Lung (tissue), 11 donors: ENCODE measurements at regions not wholly inside any gene's neighbourhood (a gene's known extent, or its start where the extent isn't known, plus 50 kb on each side); places are given as distances from the start of the nearest gene placed in this dataset.

Source experiments
- ATAC-seq: fragments of 200-7000 bp; cut with Tn5 transposase; one replicate; pipeline ENCODE4 v1.9.1; 2020; ENCODE audit warnings: moderate number of reproducible peaks; ENCODE audit not compliant: insufficient read depth, low FRiP score
- DNase-seq, 3 donors: peaks; one replicate each; pipeline ENCODE4 v3.0.0-alpha.2; 2013 to 2017
- H3K27ac ChIP-seq, 2 donors: one replicate each; pipeline ENCODE4 v1.5.1; 2013; ENCODE audit warnings: mild to moderate bottlenecking in 2 of 2, moderate library complexity in 2 of 2, control low read depth in 1 of 2, inconsistent platforms in 1 of 2, low read depth in 1 of 2, low read length in 1 of 2
- H3K27me3 ChIP-seq, 3 donors: one replicate each; pipeline ENCODE4 v1.5.1; 2013; ENCODE audit warnings: low read length in 2 of 3; ENCODE audit not compliant: control insufficient read depth in 3 of 3, insufficient read depth in 3 of 3
- H3K36me3 ChIP-seq, 4 donors: one replicate each; pipeline ENCODE4 v1.5.1; 2013; ENCODE audit warnings: low read length in 4 of 4, mild to moderate bottlenecking in 1 of 4, moderate library complexity in 1 of 4; ENCODE audit not compliant: control insufficient read depth in 4 of 4, insufficient read depth in 4 of 4
- H3K4me1 ChIP-seq, 5 donors: one replicate each; pipeline ENCODE4 v1.5.1; 2013; ENCODE audit warnings: low read length in 5 of 5, mild to moderate bottlenecking in 2 of 5, moderate library complexity in 1 of 5; ENCODE audit not compliant: control insufficient read depth in 5 of 5, insufficient read depth in 5 of 5
- H3K4me3 ChIP-seq: one replicate; pipeline ENCODE4 v1.5.1; 2013; ENCODE audit warnings: mild to moderate bottlenecking, control low read depth, moderate library complexity
- H3K9ac ChIP-seq, 2 donors: one replicate each; pipeline ENCODE4 v1.5.1; 2013; ENCODE audit warnings: low read length in 2 of 2, control low read depth in 1 of 2; ENCODE audit not compliant: insufficient read depth in 1 of 2
- H3K9me3 ChIP-seq, 4 donors: one replicate each; pipeline ENCODE4 v1.5.1; 2013; ENCODE audit warnings: low read length in 3 of 4, mild to moderate bottlenecking in 1 of 4, moderate library complexity in 1 of 4; ENCODE audit not compliant: control insufficient read depth in 4 of 4, insufficient read depth in 3 of 4
- WGBS, 2 donors: extraction: QIAGEN DNeasy Blood & Tissue Kit; methylation state at CpG; one replicate each; pipeline ENCODE4 v1.1.7; 2013; 5-methylcytosine and 5-hydroxymethylcytosine counted together
- TF ChIP-seq, protein P1 (sequence below): IDR thresholded peaks from 2 replicates; pipeline ENCODE4 v1.5.1; 2012; ENCODE audit warnings: mild to moderate bottlenecking; ENCODE audit errors: control extremely low read depth, extremely low read depth
- donor health status: control.
- donor health status: control.
- donor health status: Bipolar disorder and iron deficiency.
- donor health status: healthy.
- donor health status: DM: yes; HTN: yes; CAD: no.

DNA sequence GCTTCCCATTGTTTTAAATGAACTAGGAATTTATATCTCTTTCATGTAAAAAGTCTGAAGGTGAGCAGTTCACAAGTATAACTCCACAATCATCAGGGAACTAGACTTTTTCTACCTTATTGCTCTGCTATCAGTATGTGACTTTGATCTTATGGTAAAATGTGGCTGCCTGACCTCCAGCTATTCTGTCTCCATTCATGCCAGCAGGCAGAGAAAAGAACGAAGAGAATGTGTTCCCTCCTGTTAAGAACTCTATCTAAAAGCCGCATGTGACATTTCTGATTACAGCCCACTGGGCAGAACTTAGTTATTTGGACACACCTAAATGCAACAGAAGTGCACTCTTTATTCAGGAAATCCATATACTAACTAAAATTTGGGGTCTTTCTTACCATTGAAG lies 102.8 kb upstream of the MBL2 start:
- DNase-seq: no peak
- 85 to 86% methylated on average over 2 of the region's 2 CpGs for WGBS, 2 donors

DNA sequence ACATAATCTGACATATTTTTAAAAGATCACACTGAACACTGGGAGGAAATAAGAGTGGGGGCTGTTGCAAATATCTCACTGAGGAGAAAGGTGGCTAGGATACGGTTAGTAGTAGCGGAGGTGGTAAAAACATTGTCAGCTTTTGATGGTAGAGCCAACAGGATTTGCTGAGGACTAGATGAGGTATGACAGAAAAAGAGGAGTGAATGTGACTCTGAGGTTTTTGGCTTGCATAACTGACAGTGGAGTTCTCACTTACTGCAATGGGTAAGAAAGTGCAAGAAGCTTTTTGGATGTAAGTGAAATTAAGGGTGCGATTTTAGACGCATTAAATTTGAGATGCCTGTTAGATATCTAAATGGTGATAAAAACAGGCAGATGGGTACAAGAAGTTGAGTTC lies 102.0 kb upstream of the MBL2 start:
- H3K36me3 ChIP-seq: no peaks in the 10 kb centered on the region
- no peak overlapping the region for H3K27ac ChIP-seq
- no peaks in the 10 kb centered on the region for H3K27me3 ChIP-seq
- TF ChIP-seq, protein P1, sequence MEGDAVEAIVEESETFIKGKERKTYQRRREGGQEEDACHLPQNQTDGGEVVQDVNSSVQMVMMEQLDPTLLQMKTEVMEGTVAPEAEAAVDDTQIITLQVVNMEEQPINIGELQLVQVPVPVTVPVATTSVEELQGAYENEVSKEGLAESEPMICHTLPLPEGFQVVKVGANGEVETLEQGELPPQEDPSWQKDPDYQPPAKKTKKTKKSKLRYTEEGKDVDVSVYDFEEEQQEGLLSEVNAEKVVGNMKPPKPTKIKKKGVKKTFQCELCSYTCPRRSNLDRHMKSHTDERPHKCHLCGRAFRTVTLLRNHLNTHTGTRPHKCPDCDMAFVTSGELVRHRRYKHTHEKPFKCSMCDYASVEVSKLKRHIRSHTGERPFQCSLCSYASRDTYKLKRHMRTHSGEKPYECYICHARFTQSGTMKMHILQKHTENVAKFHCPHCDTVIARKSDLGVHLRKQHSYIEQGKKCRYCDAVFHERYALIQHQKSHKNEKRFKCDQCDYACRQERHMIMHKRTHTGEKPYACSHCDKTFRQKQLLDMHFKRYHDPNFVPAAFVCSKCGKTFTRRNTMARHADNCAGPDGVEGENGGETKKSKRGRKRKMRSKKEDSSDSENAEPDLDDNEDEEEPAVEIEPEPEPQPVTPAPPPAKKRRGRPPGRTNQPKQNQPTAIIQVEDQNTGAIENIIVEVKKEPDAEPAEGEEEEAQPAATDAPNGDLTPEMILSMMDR: no peak
- ATAC-seq: no peak
- H3K4me1 ChIP-seq: peaks cover 0 to 11% (median 0%) of the 10 kb centered on the region in 5 donors
- WGBS, 2 donors: 93 to 97% methylated on average over 4 of the region's 4 CpGs
- no peak overlapping the region for H3K9ac ChIP-seq
- peaks cover 0 to 2% (median 0%) of the 10 kb centered on the region in 4 donors for H3K9me3 ChIP-seq
- DNase-seq: no peak
- no peak overlapping the region for H3K4me3 ChIP-seq

More for the DNA sequence above, 102.8 kb upstream of the MBL2 start:
- Histone ChIP-seq H3K4me3 (no peak overlapping the region), H3K4me1 (peaks cover 0 to 14% (median 0%) of the 10 kb centered on the region in 5 donors), H3K9ac (no peak overlapping the region), H3K9me3 (peaks cover 0 to 2% (median 0%) of the 10 kb centered on the region in 4 donors), H3K27me3 (no peaks in the 10 kb centered on the region), H3K27ac (no peak overlapping the region), H3K36me3 (no peaks in the 10 kb centered on the region)
- TF ChIP-seq, protein P1: no peak
- no peak for ATAC-seq

DNA sequence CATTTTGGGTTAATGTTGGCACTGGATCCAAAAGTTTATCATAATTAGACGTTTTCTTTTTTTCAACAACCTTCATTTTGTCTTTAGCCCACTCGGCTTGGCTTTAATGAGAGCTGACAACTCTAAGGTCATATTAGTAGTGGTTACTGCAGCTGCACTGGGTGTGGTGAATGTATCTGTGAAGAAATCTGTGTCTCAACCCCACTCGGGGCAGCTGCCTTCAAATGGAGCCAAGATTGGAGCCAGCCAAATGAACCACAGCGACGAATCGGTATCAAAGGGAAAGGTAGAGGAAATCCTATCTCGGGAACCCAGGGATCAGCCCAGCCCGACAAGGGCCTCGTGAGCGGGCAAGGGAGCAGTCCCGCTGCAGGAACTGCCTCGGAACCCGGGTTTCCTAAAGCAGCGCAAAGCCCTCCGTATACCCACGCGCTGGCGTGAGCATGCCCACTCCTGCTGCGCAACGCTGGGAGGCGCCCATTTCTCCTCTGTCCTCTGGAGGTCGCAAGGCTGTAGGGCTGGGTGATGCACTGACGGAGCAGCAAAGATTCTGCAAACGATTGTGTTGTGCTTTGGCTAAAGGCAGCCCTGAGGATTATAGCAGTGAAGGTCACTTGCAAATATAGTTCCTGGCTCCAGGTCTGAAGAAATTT lies 98.7 kb upstream of the MBL2 start:
- H3K4me1 ChIP-seq: peaks cover 0 to 5% (median 0%) of the 10 kb centered on the region in 5 donors
- no peak overlapping the region for H3K9ac ChIP-seq
- H3K4me3 ChIP-seq: no peak overlapping the region
- H3K36me3 ChIP-seq: no peaks in the 10 kb centered on the region
- H3K27me3 ChIP-seq: no peaks in the 10 kb centered on the region
- peaks cover 0 to 7% (median 1%) of the 10 kb centered on the region in 4 donors for H3K9me3 ChIP-seq
- ATAC-seq: no peak
- DNase-seq: no peak
- no peak overlapping the region for H3K27ac ChIP-seq
- TF ChIP-seq, protein P1: no peak
- WGBS, 2 donors: 83 to 84% methylated on average over 24 of the region's 24 CpGs

DNA sequence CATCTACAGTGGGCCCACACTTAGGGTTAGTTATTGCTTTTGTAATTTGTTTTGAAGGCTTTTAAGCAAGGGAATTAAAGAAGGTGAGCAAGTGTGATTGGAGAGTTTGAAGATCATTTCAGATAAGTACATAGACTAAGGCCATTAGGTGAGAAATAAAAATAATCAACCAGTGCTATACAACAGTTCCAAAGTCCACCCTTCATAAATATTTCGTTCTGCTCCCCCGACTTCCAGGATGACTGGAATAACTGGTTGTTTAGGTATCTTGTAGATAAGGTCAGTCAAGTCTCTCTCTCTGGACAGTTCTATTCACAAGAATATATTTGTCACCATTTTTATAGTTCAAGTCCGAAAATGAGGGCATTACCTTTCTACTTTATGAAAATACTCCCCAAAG lies 98.0 kb upstream of the MBL2 start:
- Histone ChIP-seq H3K4me1 (peaks cover 0 to 4% (median 0%) of the 10 kb centered on the region in 5 donors), H3K27ac (no peak overlapping the region), H3K9ac (no peak overlapping the region), H3K27me3 (no peaks in the 10 kb centered on the region), H3K9me3 (peaks cover 0 to 9% (median 1%) of the 10 kb centered on the region in 4 donors), H3K36me3 (no peaks in the 10 kb centered on the region), H3K4me3 (no peak overlapping the region)
- TF ChIP-seq, protein P1: no peak
- WGBS, 2 donors: 87 to 90% methylated on average over 3 of the region's 3 CpGs
- DNase-seq (no peak), ATAC-seq (no peak)
